Neuronal stem cell (in vitro differentiated cells): ENCODE measurements at regions not wholly inside any gene's neighbourhood (a gene's known extent, or its start where the extent isn't known, plus 50 kb on each side); places are given as distances from the start of the nearest gene placed in this dataset.

Source experiments
- DNase-seq: peaks from one replicate; pipeline ENCODE4 v3.0.0-alpha.2; 2013; ENCODE audit warnings: low spot score
- H2AFZ ChIP-seq: one replicate; pipeline ENCODE4 v1.6.1; 2013; ENCODE audit warnings: mild to moderate bottlenecking, low read length, inconsistent platforms
- H2AK5ac ChIP-seq: 2 replicates; pipeline ENCODE4 v1.6.1; 2013; ENCODE audit warnings: low read depth, mild to moderate bottlenecking, inconsistent platforms, low read length, moderate library complexity, mixed read lengths
- H2BK120ac ChIP-seq: 2 replicates; pipeline ENCODE4 v1.6.1; 2013; ENCODE audit warnings: low read depth, mild to moderate bottlenecking, inconsistent platforms, low read length, moderate library complexity, mixed read lengths
- H2BK12ac ChIP-seq: one replicate; pipeline ENCODE4 v1.6.1; 2013; ENCODE audit warnings: low read length, inconsistent platforms
- H2BK15ac ChIP-seq: 2 replicates; pipeline ENCODE4 v1.6.1; 2013; ENCODE audit warnings: mild to moderate bottlenecking, low read length, inconsistent platforms, mixed read lengths
- H2BK5ac ChIP-seq: one replicate; pipeline ENCODE4 v1.6.1; 2013; ENCODE audit warnings: inconsistent platforms, mild to moderate bottlenecking, low read length, moderate library complexity
- H3K14ac ChIP-seq: one replicate; pipeline ENCODE4 v1.6.1; 2013; ENCODE audit warnings: low read length, inconsistent platforms
- H3K18ac ChIP-seq: 2 replicates; pipeline ENCODE4 v1.6.1; 2013; ENCODE audit warnings: low read length, inconsistent platforms
- H3K23ac ChIP-seq: 2 replicates; pipeline ENCODE4 v1.6.1; 2013; ENCODE audit warnings: low read depth, mild to moderate bottlenecking, mixed read lengths, low read length, inconsistent platforms; ENCODE audit not compliant: poor library complexity
- H3K27ac ChIP-seq: replicated peaks from 3 replicates; pipeline ENCODE4 v1.5.1; 2013; ENCODE audit warnings: low read length, inconsistent platforms
- H3K27me3 ChIP-seq, 3 experiments: 2 replicates each; pipeline ENCODE4 v1.6.1; 2013; ENCODE audit warnings: low read length in 3 of 3, mild to moderate bottlenecking in 2 of 3, inconsistent platforms in 1 of 3, low read depth in 1 of 3, mixed read lengths in 1 of 3, moderate library complexity in 1 of 3; ENCODE audit not compliant: control insufficient read depth in 3 of 3, insufficient read depth in 3 of 3
- H3K36me3 ChIP-seq, 2 donors: replicated peaks in 1 of 2; 2 replicates each; pipeline ENCODE4 v1.6.1; 2013; ENCODE audit warnings: low read length in 2 of 2; ENCODE audit not compliant: control insufficient read depth in 2 of 2, insufficient read depth in 2 of 2
- H3K4ac ChIP-seq: 2 replicates; pipeline ENCODE4 v1.6.1; 2013; ENCODE audit warnings: inconsistent platforms, mild to moderate bottlenecking, low read length, moderate library complexity
- H3K4me1 ChIP-seq, 2 donors: 1 replicate in 1 of 2; 2 replicates in 1 of 2; pipeline ENCODE4 v1.6.1; 2013; ENCODE audit warnings: low read length in 2 of 2, low read depth in 1 of 2; ENCODE audit not compliant: control insufficient read depth in 2 of 2, insufficient read depth in 1 of 2
- H3K4me2 ChIP-seq: one replicate; pipeline ENCODE4 v1.6.1; 2013; ENCODE audit warnings: mild to moderate bottlenecking, low read length, inconsistent platforms; ENCODE audit not compliant: insufficient read depth, poor library complexity, severe bottlenecking
- H3K4me3 ChIP-seq, 2 donors: 2 replicates each; pipeline ENCODE4 v1.5.1; 2013; ENCODE audit warnings: low read length in 2 of 2, mild to moderate bottlenecking in 2 of 2, inconsistent platforms in 1 of 2, moderate library complexity in 1 of 2
- H3K79me1 ChIP-seq: one replicate; pipeline ENCODE4 v1.6.1; 2013; ENCODE audit warnings: low read depth, mild to moderate bottlenecking, inconsistent platforms, low read length, moderate library complexity
- H3K9ac ChIP-seq: one replicate; pipeline ENCODE4 v1.6.1; 2013; ENCODE audit warnings: mild to moderate bottlenecking, low read depth, low read length, inconsistent platforms; ENCODE audit not compliant: poor library complexity
- H3K9me3 ChIP-seq, 2 donors: replicated peaks in 1 of 2; 2 replicates each; pipeline versions ENCODE3 to v1.6.1; 2013; ENCODE audit warnings: low read length in 2 of 2, mild to moderate bottlenecking in 2 of 2, inconsistent platforms in 1 of 2, low read depth in 1 of 2, mixed read lengths in 1 of 2, moderate library complexity in 1 of 2; ENCODE audit not compliant: control insufficient read depth in 2 of 2, insufficient read depth in 1 of 2
- H4K8ac ChIP-seq: one replicate; pipeline ENCODE4 v1.6.1; 2013; ENCODE audit warnings: low read depth, mild to moderate bottlenecking, inconsistent platforms, low read length, moderate library complexity
- H4K91ac ChIP-seq: one replicate; pipeline ENCODE4 v1.6.1; 2013; ENCODE audit warnings: low read length, low read depth, mild to moderate bottlenecking, inconsistent platforms; ENCODE audit not compliant: poor library complexity
- WGBS, 2 donors: extraction: QIAGEN DNeasy Blood & Tissue Kit; methylation state at CpG; one replicate each; pipeline ENCODE4 v1.1.7; 2013; ENCODE audit warnings: missing lambda C conversion rate in 2 of 2, mixed read lengths in 1 of 2; ENCODE audit not compliant: insufficient read length in 2 of 2, insufficient replicate concordance in 1 of 2; ENCODE audit errors: extremely low coverage in 2 of 2; 5-methylcytosine and 5-hydroxymethylcytosine counted together

GRCh38 chr2:60075048-60075447 lies 478.4 kb downstream of the BCL11A start:
- Histone ChIP-seq H2AK5ac (no peak overlapping the region), H3K36me3 (no peaks in the 10 kb centered on the region), H3K18ac (no peak overlapping the region), H2BK120ac (no peak overlapping the region), H4K91ac (no peak overlapping the region), H3K9me3 (no peaks in the 10 kb centered on the region), H3K4ac (no peak overlapping the region), H3K14ac (no peak overlapping the region), H3K23ac (no peak overlapping the region), H2BK5ac (no peak overlapping the region), H2AFZ (no peak overlapping the region), H3K27me3 (peaks cover 0 to 2% (median 0%) of the 10 kb centered on the region in 3 experiments), H3K27ac (no peak overlapping the region), H2BK12ac (no peak overlapping the region), H3K4me1 (peaks cover 0 to 6% of the 10 kb centered on the region in 2 donors), H4K8ac (no peak overlapping the region), H3K9ac (no peak overlapping the region), H3K4me2 (no peak overlapping the region), H3K79me1 (no peaks in the 10 kb centered on the region), H3K4me3 (no peak overlapping the region), H2BK15ac (no peak overlapping the region)
- WGBS, 2 donors = no CpG with 5 or more reads among the region's 6 CpGs
- DNase-seq = no peak

GRCh38 chr2:60073201-60073600 lies 480.3 kb downstream of the BCL11A start:
- H3K4me1 ChIP-seq = peaks cover 0 to 6% of the 10 kb centered on the region in 2 donors
- no peak overlapping the region for H3K14ac ChIP-seq
- H3K36me3 ChIP-seq = no peaks in the 10 kb centered on the region

GRCh38 chr2:60072609-60073008 lies 480.8 kb downstream of the BCL11A start:
- no peak overlapping the region for H2AK5ac ChIP-seq
- peak overlapping the region; percentile 15 for H3K18ac ChIP-seq
- no peaks in the 10 kb centered on the region for H3K9me3 ChIP-seq
- H3K4me3 ChIP-seq = no peak overlapping the region
- no peak overlapping the region for H3K4me2 ChIP-seq
- no peak overlapping the region for H4K91ac ChIP-seq
- no peak overlapping the region for H3K9ac ChIP-seq
- H3K4ac ChIP-seq = no peak overlapping the region
- no peaks in the 10 kb centered on the region for H3K27me3 ChIP-seq
- H3K36me3 ChIP-seq = no peaks in the 10 kb centered on the region
- H2BK12ac ChIP-seq = no peak overlapping the region
- no peak overlapping the region for H3K23ac ChIP-seq
- no peak overlapping the region for H3K14ac ChIP-seq
- H3K4me1 ChIP-seq = peaks cover 0 to 6% of the 10 kb centered on the region in 2 donors
- no peak overlapping the region for H2BK5ac ChIP-seq
- no peak for DNase-seq
- H2BK120ac ChIP-seq = no peak overlapping the region
- no peak overlapping the region for H4K8ac ChIP-seq
- H3K79me1 ChIP-seq = no peaks in the 10 kb centered on the region
- WGBS, 2 donors = no CpG with 5 or more reads among the region's 6 CpGs
- H2AFZ ChIP-seq = no peak overlapping the region
- H3K27ac ChIP-seq = no peak overlapping the region
- H2BK15ac ChIP-seq = no peak overlapping the region

More at GRCh38 chr2:60073201-60073600, 480.3 kb downstream of the BCL11A start:
- Histone ChIP-seq H3K4me2 (no peak overlapping the region), H2BK15ac (no peak overlapping the region), H3K27ac (no peak overlapping the region), H2AK5ac (no peak overlapping the region), H2BK5ac (no peak overlapping the region), H2AFZ (no peak overlapping the region), H3K4me3 (no peak overlapping the region), H4K91ac (no peak overlapping the region), H2BK12ac (no peak overlapping the region), H3K18ac (no peak overlapping the region), H3K4ac (no peak overlapping the region), H3K23ac (no peak overlapping the region), H3K27me3 (no peaks in the 10 kb centered on the region), H3K79me1 (no peaks in the 10 kb centered on the region), H3K9ac (no peak overlapping the region), H4K8ac (no peak overlapping the region), H3K9me3 (no peaks in the 10 kb centered on the region), H2BK120ac (no peak overlapping the region)
- WGBS, 2 donors = no CpG with 5 or more reads among the region's 12 CpGs
- no peak for DNase-seq

GRCh38 chr2:60071490-60071831 lies 482.0 kb downstream of the BCL11A start:
- Histone ChIP-seq H2BK5ac (no peak overlapping the region), H3K4me2 (no peak overlapping the region), H4K8ac (no peak overlapping the region), H3K4me1 (peaks cover 0 to 2% of the 10 kb centered on the region in 2 donors), H3K18ac (no peak overlapping the region), H2BK15ac (no peak overlapping the region), H3K27ac (no peak overlapping the region), H3K4me3 (no peak overlapping the region), H2BK12ac (no peak overlapping the region), H3K9ac (no peak overlapping the region), H3K23ac (no peak overlapping the region), H3K79me1 (no peaks in the 10 kb centered on the region), H2AFZ (no peak overlapping the region), H3K14ac (no peak overlapping the region), H2BK120ac (no peak overlapping the region), H4K91ac (no peak overlapping the region), H3K4ac (no peak overlapping the region), H3K36me3 (no peaks in the 10 kb centered on the region), H2AK5ac (no peak overlapping the region), H3K9me3 (no peaks in the 10 kb centered on the region), H3K27me3 (no peaks in the 10 kb centered on the region)
- WGBS, 2 donors = no CpG with 5 or more reads among the region's 6 CpGs
- DNase-seq = no peak
